ENCODE measurements at regions not wholly inside any gene's neighbourhood (a gene's known extent, or its start where the extent isn't known, plus 50 kb on each side); places are given as distances from the start of the nearest gene placed in this dataset.

DNA sequence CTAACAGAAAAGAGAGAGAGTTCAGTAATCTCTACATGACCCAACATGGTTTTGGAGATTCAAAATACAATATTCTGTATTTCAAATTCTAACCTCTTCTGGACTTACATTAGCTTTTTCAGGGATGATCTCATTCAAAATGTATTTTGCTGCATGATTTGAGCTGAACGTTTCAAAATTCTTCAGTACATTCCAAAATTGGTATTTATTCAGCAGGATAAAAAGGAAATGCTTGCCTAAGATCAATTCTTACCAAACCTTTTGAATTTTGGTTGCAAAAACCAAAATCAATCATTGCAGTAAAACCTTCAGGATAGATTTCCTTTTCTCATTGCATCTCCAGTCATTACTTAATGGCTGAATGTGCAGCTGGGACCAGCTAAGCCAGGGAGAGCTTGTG lies 1761.3 kb upstream of the SEL1L start:
- TF ChIP-seq, protein P1, sequence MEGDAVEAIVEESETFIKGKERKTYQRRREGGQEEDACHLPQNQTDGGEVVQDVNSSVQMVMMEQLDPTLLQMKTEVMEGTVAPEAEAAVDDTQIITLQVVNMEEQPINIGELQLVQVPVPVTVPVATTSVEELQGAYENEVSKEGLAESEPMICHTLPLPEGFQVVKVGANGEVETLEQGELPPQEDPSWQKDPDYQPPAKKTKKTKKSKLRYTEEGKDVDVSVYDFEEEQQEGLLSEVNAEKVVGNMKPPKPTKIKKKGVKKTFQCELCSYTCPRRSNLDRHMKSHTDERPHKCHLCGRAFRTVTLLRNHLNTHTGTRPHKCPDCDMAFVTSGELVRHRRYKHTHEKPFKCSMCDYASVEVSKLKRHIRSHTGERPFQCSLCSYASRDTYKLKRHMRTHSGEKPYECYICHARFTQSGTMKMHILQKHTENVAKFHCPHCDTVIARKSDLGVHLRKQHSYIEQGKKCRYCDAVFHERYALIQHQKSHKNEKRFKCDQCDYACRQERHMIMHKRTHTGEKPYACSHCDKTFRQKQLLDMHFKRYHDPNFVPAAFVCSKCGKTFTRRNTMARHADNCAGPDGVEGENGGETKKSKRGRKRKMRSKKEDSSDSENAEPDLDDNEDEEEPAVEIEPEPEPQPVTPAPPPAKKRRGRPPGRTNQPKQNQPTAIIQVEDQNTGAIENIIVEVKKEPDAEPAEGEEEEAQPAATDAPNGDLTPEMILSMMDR (IDR thresholded peaks at IDR 0.05): no peak
- no peak for TF ChIP-seq POLR2A (IDR thresholded peaks at IDR 0.05)
